ENCODE measurements at regions not wholly inside any gene's neighbourhood (a gene's known extent, or its start where the extent isn't known, plus 50 kb on each side); places are given as distances from the start of the nearest gene placed in this dataset.

GRCh38 chrX:78534221-78534620 lies 124.9 kb downstream of the RTL3 start:
- Mint-ChIP-seq H3K4me3 (ENCODE audit: unreplicated experiment) (no peak overlapping the region), H3K4me1 (ENCODE audit: insufficient read depth, unreplicated experiment) (peaks cover 4% of the 10 kb centered on the region), H3K27me3 (ENCODE audit: insufficient read depth, unreplicated experiment) (no peaks in the 10 kb centered on the region), H3K9me3 (ENCODE audit: unreplicated experiment) (peaks cover 20% of the 10 kb centered on the region), H3K27ac (ENCODE audit: low read depth, unreplicated experiment) (no peak overlapping the region), H3K36me3 (ENCODE audit: insufficient read depth, unreplicated experiment) (peaks cover 4% of the 10 kb centered on the region)
- CTCF ChIA-PET, result no interaction called here
- intact Hi-C loops (cut with micrococcal nuclease), result no loop called here
- TF ChIP-seq CTCF (IDR thresholded peaks at IDR 0.05; ENCODE audit: unreplicated experiment), result no peak
- DNase-seq (ENCODE audit: unreplicated experiment), result no peak
- BruUV-seq (replicated peaks), result no TSS peak
- POLR2A ChIA-PET, result no interaction called here

- no TSS peak for BruUV-seq (replicated peaks)
- no peak for TF ChIP-seq CTCF (IDR thresholded peaks at IDR 0.05; ENCODE audit: unreplicated experiment)
- Mint-ChIP-seq H3K9me3 (ENCODE audit: unreplicated experiment) (peaks cover 20% of the 10 kb centered on the region), H3K4me3 (ENCODE audit: unreplicated experiment) (no peak overlapping the region), H3K4me1 (ENCODE audit: insufficient read depth, unreplicated experiment) (peaks cover 4% of the 10 kb centered on the region), H3K27ac (ENCODE audit: low read depth, unreplicated experiment) (no peak overlapping the region), H3K27me3 (ENCODE audit: insufficient read depth, unreplicated experiment) (no peaks in the 10 kb centered on the region), H3K36me3 (ENCODE audit: insufficient read depth, unreplicated experiment) (peaks cover 6% of the 10 kb centered on the region)
- POLR2A ChIA-PET, result no interaction called here
- intact Hi-C loops (cut with micrococcal nuclease), result no loop called here
- CTCF ChIA-PET, result no interaction called here
- DNase-seq (ENCODE audit: unreplicated experiment), result no peak
These were observed 126.8 kb downstream of the RTL3 start for GRCh38 chrX:78532363-78532762.

- no peaks in the 10 kb centered on the region for H3K4me1 Mint-ChIP-seq (ENCODE audit: insufficient read depth, unreplicated experiment)
- H3K4me3 Mint-ChIP-seq (ENCODE audit: unreplicated experiment), result no peak overlapping the region
- ChIA-PET POLR2A (interaction anchor here (0.6 kb wide), 1 partner anchor 31 kb away, joined by 3 read pairs; no protein-coding TSS in a partner anchor), CTCF (interaction anchor here (0.5 to 0.6 kb wide), 2 partner anchors 186 to 555 kb away, joined by 3 read pairs; no protein-coding TSS in a partner anchor)
- DNase-seq (ENCODE audit: unreplicated experiment), result no peak
- no peaks in the 10 kb centered on the region for H3K27me3 Mint-ChIP-seq (ENCODE audit: insufficient read depth, unreplicated experiment)
- TF ChIP-seq CTCF (IDR thresholded peaks at IDR 0.05; ENCODE audit: unreplicated experiment), result no peak
- peaks cover 12% of the 10 kb centered on the region for H3K9me3 Mint-ChIP-seq (ENCODE audit: unreplicated experiment)
- intact Hi-C loops (cut with micrococcal nuclease), result no loop called here
- H3K27ac Mint-ChIP-seq (ENCODE audit: low read depth, unreplicated experiment), result no peak overlapping the region
- no TSS peak for BruUV-seq (replicated peaks)
- H3K36me3 Mint-ChIP-seq (ENCODE audit: insufficient read depth, unreplicated experiment), result peaks cover 6% of the 10 kb centered on the region
These were observed 131.3 kb downstream of the RTL3 start for GRCh38 chrX:78527818-78528217.

- CTCF ChIA-PET, result interaction anchor here (0.5 kb wide), 1 partner anchor 186 kb away, joined by 3 read pairs; no protein-coding TSS in a partner anchor
- Mint-ChIP-seq H3K4me1 (ENCODE audit: insufficient read depth, unreplicated experiment) (no peaks in the 10 kb centered on the region), H3K27ac (ENCODE audit: low read depth, unreplicated experiment) (no peak overlapping the region), H3K9me3 (ENCODE audit: unreplicated experiment) (peaks cover 10% of the 10 kb centered on the region), H3K4me3 (ENCODE audit: unreplicated experiment) (no peak overlapping the region), H3K36me3 (ENCODE audit: insufficient read depth, unreplicated experiment) (peaks cover 6% of the 10 kb centered on the region), H3K27me3 (ENCODE audit: insufficient read depth, unreplicated experiment) (no peaks in the 10 kb centered on the region)
- intact Hi-C loops (cut with micrococcal nuclease), result no loop called here
- DNase-seq (ENCODE audit: unreplicated experiment), result peak; percentile 1
- POLR2A ChIA-PET, result interaction anchor here (0.6 kb wide), 1 partner anchor 30 kb away, joined by 3 read pairs; no protein-coding TSS in a partner anchor
- BruUV-seq (replicated peaks), result no TSS peak
- no peak for TF ChIP-seq CTCF (IDR thresholded peaks at IDR 0.05; ENCODE audit: unreplicated experiment)
These were observed 131.9 kb downstream of the RTL3 start for GRCh38 chrX:78527263-78527662.
